ENCODE measurements at regions not wholly inside any gene's neighbourhood (a gene's known extent, or its start where the extent isn't known, plus 50 kb on each side); places are given as distances from the start of the nearest gene placed in this dataset.

- H3K27ac ChIP-seq (replicated peaks in 1 of 4), result no peak overlapping the region
- H3K36me3 ChIP-seq, result no peaks in the 10 kb centered on the region
- no peaks in the 10 kb centered on the region for H3K9me3 ChIP-seq
- DNase-seq (ENCODE audit: extremely low spot score), result no peak
- H3K4me1 ChIP-seq, result no peaks in the 10 kb centered on the region
- no peak overlapping the region for H3K4me3 ChIP-seq
- WGBS, result 76% methylated on average over 6 of the region's 6 CpGs
- H3K27me3 ChIP-seq, result no peaks in the 10 kb centered on the region
- intact Hi-C loops (cut with DNase I), result no loop called here
- TF ChIP-seq POLR2AphosphoS5 (IDR thresholded peaks at IDR 0.05) (no peak), EP300 (IDR thresholded peaks at IDR 0.05) (no peak), POLR2A (IDR thresholded peaks at IDR 0.05; ENCODE audit: low read depth) (no peak)
- TF ChIP-seq, protein P1, sequence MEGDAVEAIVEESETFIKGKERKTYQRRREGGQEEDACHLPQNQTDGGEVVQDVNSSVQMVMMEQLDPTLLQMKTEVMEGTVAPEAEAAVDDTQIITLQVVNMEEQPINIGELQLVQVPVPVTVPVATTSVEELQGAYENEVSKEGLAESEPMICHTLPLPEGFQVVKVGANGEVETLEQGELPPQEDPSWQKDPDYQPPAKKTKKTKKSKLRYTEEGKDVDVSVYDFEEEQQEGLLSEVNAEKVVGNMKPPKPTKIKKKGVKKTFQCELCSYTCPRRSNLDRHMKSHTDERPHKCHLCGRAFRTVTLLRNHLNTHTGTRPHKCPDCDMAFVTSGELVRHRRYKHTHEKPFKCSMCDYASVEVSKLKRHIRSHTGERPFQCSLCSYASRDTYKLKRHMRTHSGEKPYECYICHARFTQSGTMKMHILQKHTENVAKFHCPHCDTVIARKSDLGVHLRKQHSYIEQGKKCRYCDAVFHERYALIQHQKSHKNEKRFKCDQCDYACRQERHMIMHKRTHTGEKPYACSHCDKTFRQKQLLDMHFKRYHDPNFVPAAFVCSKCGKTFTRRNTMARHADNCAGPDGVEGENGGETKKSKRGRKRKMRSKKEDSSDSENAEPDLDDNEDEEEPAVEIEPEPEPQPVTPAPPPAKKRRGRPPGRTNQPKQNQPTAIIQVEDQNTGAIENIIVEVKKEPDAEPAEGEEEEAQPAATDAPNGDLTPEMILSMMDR (IDR thresholded peaks at IDR 0.05), result no peak
Observed at GRCh38 chr4:45324455-45325417, 598.4 kb upstream of the GNPDA2 start.

DNA sequence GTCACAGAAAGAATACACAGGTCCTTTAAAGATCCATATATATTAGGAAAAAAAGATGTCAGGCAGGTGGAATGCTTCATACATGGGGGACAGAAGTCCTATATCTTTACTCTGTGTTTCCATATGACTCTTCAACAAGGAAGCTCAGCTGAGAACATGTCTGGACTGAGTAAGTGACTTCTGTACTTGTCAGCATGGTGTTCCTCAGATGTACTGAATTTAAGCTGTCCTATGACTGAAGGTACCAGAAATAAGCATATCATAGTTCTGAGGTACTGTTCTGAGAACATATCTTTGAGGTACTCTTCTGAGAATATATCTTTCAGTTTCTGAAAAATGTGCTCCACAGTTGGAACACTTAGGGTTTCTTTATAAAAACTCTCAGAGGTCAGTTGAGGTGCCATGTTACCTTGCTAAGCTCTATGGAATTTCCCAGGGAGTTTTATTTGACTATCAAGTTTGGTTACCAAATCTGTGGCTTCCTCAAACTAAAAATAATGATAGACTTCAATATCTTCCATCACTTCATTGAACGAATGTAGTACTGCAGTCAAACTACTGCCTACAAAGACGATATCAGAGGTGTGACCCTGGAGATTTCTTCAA, 597.2 kb upstream of the GNPDA2 start:
- Histone ChIP-seq H3K27ac (replicated peaks in 1 of 4) (no peak overlapping the region), H3K9me3 (no peaks in the 10 kb centered on the region)
- 86% methylated on average over 2 of the region's 2 CpGs for whole genome bisulfite sequencing

DNA sequence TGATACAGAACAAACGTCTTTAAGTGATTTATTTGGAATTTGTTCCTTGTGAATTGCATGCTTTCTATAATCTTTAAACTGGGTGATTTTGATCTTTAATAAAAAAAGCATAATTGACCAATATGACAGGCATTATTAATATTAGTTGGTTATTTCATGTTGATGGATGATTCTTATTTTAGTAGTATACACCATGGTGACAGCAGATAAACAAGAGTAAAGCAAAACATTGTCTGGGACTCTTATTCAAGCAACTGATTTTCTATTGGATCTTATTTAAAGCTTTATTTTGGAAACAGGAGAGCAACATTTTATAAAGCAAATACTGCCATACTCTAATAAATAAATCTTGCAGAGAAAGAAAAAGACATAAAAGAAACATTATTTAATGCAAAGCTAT, 591.4 kb upstream of the GNPDA2 start:
- 67% methylated on average over 1 of the region's 1 CpG for WGBS
- Histone ChIP-seq H3K9me3 (no peaks in the 10 kb centered on the region), H3K36me3 (no peaks in the 10 kb centered on the region), H3K27ac (replicated peaks in 1 of 4) (no peak overlapping the region), H3K4me1 (no peaks in the 10 kb centered on the region), H3K4me3 (no peak overlapping the region), H3K27me3 (no peaks in the 10 kb centered on the region)
- TF ChIP-seq POLR2AphosphoS5 (IDR thresholded peaks at IDR 0.05), result no peak
- TF ChIP-seq POLR2A (IDR thresholded peaks at IDR 0.05; ENCODE audit: low read depth), result no peak
- TF ChIP-seq, protein P1 (IDR thresholded peaks at IDR 0.05), result no peak
- TF ChIP-seq EP300 (IDR thresholded peaks at IDR 0.05), result no peak
- intact Hi-C loops (cut with DNase I), result no loop called here
- DNase-seq (ENCODE audit: extremely low spot score), result no peak

More for the DNA sequence above, 597.2 kb upstream of the GNPDA2 start:
- no peaks in the 10 kb centered on the region for H3K36me3 ChIP-seq
- no peaks in the 10 kb centered on the region for H3K4me1 ChIP-seq
- TF ChIP-seq, protein P1 (IDR thresholded peaks at IDR 0.05), result no peak
- no peak for TF ChIP-seq EP300 (IDR thresholded peaks at IDR 0.05)
- TF ChIP-seq POLR2A (IDR thresholded peaks at IDR 0.05; ENCODE audit: low read depth), result no peak
- TF ChIP-seq POLR2AphosphoS5 (IDR thresholded peaks at IDR 0.05), result no peak
- H3K27me3 ChIP-seq, result no peaks in the 10 kb centered on the region
- H3K4me3 ChIP-seq, result no peak overlapping the region
- intact Hi-C loops (cut with DNase I), result no loop called here
- DNase-seq (ENCODE audit: extremely low spot score), result no peak

DNA sequence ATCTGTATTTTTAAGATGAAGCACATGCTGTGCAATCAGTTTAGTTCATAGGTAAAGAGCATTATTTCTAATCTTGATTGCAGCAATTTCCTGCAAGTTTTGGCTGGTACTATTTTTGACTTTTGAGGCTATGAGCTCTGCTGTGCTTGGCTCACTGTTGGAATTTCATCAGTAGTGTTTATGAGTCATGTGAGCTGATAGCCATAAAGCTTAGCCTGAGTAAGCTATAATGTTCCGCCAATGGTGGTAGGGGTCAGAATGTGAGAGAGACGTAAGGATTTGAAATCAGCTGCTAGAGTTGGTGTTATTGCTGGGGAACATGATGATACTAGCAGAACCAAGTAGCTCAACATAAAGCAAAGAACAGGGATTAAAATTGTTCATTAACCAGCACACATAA, 590.9 kb upstream of the GNPDA2 start:
- intact Hi-C loops (cut with DNase I), result no loop called here
- TF ChIP-seq, protein P1 (IDR thresholded peaks at IDR 0.05), result no peak
- no peak for DNase-seq (ENCODE audit: extremely low spot score)
- 73% methylated on average over 2 of the region's 2 CpGs for WGBS
- H3K4me3 ChIP-seq, result no peak overlapping the region
- H3K36me3 ChIP-seq, result no peaks in the 10 kb centered on the region
- no peaks in the 10 kb centered on the region for H3K27me3 ChIP-seq
- no peaks in the 10 kb centered on the region for H3K4me1 ChIP-seq
- H3K9me3 ChIP-seq, result no peaks in the 10 kb centered on the region
- H3K27ac ChIP-seq (replicated peaks in 1 of 4), result no peak overlapping the region
